ENCODE measurements at regions not wholly inside any gene's neighbourhood (a gene's known extent, or its start where the extent isn't known, plus 50 kb on each side); places are given as distances from the start of the nearest gene placed in this dataset.

DNA sequence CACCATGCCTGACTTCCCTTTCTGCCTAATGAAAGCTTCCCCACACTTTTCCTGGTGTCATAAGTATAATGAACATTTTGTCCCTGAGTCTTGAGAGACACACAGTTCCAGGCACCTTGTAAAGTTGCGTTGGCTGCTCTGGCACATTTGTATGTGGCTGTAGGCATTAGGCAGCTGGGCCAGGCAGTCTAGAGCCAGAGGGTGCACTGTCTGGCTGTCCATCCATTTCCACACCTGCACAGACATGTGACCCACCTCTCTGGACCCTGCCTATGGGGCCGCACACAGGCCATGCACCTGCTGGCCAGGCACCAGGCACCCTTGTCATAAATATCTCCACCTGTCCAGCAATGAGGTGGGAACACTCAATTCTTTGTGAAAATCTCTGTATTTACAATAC lies 54.7 kb upstream of the ANTXRL start (continued):
- TF ChIP-seq, protein P1, sequence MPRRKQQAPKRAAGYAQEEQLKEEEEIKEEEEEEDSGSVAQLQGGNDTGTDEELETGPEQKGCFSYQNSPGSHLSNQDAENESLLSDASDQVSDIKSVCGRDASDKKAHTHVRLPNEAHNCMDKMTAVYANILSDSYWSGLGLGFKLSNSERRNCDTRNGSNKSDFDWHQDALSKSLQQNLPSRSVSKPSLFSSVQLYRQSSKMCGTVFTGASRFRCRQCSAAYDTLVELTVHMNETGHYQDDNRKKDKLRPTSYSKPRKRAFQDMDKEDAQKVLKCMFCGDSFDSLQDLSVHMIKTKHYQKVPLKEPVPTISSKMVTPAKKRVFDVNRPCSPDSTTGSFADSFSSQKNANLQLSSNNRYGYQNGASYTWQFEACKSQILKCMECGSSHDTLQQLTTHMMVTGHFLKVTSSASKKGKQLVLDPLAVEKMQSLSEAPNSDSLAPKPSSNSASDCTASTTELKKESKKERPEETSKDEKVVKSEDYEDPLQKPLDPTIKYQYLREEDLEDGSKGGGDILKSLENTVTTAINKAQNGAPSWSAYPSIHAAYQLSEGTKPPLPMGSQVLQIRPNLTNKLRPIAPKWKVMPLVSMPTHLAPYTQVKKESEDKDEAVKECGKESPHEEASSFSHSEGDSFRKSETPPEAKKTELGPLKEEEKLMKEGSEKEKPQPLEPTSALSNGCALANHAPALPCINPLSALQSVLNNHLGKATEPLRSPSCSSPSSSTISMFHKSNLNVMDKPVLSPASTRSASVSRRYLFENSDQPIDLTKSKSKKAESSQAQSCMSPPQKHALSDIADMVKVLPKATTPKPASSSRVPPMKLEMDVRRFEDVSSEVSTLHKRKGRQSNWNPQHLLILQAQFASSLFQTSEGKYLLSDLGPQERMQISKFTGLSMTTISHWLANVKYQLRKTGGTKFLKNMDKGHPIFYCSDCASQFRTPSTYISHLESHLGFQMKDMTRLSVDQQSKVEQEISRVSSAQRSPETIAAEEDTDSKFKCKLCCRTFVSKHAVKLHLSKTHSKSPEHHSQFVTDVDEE (CRISPR knock-in tag; IDR thresholded peaks at IDR 0.05) = no peak
- TF ChIP-seq OSR1 (CRISPR knock-in tag; IDR thresholded peaks at IDR 0.05) (no peak), BACH2 (CRISPR knock-in tag; IDR thresholded peaks at IDR 0.05; ENCODE audit: borderline replicate concordance) (no peak), ZC3H10 (CRISPR knock-in tag; IDR thresholded peaks at IDR 0.05) (no peak), TCF4 (CRISPR knock-in tag; IDR thresholded peaks at IDR 0.05; ENCODE audit: borderline replicate concordance) (no peak)
- TF ChIP-seq, protein P2, sequence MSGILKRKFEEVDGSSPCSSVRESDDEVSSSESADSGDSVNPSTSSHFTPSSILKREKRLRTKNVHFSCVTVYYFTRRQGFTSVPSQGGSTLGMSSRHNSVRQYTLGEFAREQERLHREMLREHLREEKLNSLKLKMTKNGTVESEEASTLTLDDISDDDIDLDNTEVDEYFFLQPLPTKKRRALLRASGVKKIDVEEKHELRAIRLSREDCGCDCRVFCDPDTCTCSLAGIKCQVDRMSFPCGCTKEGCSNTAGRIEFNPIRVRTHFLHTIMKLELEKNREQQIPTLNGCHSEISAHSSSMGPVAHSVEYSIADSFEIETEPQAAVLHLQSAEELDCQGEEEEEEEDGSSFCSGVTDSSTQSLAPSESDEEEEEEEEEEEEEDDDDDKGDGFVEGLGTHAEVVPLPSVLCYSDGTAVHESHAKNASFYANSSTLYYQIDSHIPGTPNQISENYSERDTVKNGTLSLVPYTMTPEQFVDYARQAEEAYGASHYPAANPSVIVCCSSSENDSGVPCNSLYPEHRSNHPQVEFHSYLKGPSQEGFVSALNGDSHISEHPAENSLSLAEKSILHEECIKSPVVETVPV (CRISPR knock-in tag; IDR thresholded peaks at IDR 0.05) = no peak

DNA sequence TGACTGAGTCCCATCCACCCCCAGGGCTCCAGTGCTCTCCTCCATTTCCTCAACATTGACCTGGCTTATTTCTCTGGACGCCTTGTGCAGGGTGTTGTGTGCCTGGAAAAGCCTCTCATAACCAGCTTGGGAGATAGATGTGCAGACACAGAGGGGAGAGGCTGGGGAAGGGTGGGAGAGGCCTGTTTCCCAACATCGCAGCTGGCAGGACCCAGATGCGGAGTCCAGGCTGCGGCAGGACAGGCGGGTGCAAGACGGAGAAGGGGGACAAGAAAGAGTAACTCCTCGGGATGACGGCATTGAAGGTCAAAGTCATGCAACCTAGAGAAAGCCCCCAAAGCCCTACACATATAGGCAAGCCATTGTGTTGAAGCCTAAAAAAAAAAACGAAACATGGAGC lies 54.1 kb upstream of the ANTXRL start:
- TF ChIP-seq ZNF8 (CRISPR knock-in tag; IDR thresholded peaks at IDR 0.05) (no peak), CSDC2 (CRISPR knock-in tag; IDR thresholded peaks at IDR 0.05) (no peak), TOX (CRISPR knock-in tag; IDR thresholded peaks at IDR 0.05; ENCODE audit: borderline replicate concordance) (no peak), ZNF565 (CRISPR knock-in tag; conservative IDR thresholded peaks at IDR 0.05; ENCODE audit: low read depth) (no peak), SNAI2 (CRISPR knock-in tag; IDR thresholded peaks at IDR 0.05) (no peak), ESRRG (CRISPR knock-in tag; IDR thresholded peaks at IDR 0.05) (no peak), OSR1 (CRISPR knock-in tag; IDR thresholded peaks at IDR 0.05) (no peak), TCF4 (CRISPR knock-in tag; IDR thresholded peaks at IDR 0.05; ENCODE audit: borderline replicate concordance) (no peak)
- TF ChIP-seq, protein P3, sequence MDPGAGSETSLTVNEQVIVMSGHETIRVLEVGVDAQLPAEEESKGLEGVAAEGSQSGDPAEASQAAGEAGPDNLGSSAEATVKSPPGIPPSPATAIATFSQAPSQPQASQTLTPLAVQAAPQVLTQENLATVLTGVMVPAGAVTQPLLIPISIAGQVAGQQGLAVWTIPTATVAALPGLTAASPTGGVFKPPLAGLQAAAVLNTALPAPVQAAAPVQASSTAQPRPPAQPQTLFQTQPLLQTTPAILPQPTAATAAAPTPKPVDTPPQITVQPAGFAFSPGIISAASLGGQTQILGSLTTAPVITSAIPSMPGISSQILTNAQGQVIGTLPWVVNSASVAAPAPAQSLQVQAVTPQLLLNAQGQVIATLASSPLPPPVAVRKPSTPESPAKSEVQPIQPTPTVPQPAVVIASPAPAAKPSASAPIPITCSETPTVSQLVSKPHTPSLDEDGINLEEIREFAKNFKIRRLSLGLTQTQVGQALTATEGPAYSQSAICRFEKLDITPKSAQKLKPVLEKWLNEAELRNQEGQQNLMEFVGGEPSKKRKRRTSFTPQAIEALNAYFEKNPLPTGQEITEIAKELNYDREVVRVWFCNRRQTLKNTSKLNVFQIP (CRISPR knock-in tag; IDR thresholded peaks at IDR 0.05; ENCODE audit: borderline replicate concordance, low read depth) = no peak
- TF ChIP-seq, protein P4, sequence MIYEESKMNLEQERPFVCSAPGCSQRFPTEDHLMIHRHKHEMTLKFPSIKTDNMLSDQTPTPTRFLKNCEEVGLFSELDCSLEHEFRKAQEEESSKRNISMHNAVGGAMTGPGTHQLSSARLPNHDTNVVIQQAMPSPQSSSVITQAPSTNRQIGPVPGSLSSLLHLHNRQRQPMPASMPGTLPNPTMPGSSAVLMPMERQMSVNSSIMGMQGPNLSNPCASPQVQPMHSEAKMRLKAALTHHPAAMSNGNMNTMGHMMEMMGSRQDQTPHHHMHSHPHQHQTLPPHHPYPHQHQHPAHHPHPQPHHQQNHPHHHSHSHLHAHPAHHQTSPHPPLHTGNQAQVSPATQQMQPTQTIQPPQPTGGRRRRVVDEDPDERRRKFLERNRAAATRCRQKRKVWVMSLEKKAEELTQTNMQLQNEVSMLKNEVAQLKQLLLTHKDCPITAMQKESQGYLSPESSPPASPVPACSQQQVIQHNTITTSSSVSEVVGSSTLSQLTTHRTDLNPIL (CRISPR knock-in tag; IDR thresholded peaks at IDR 0.05; ENCODE audit: low read depth) = no peak
- TF ChIP-seq, protein P2 (CRISPR knock-in tag; IDR thresholded peaks at IDR 0.05) = no peak
- ATAC-seq = no peak

DNA sequence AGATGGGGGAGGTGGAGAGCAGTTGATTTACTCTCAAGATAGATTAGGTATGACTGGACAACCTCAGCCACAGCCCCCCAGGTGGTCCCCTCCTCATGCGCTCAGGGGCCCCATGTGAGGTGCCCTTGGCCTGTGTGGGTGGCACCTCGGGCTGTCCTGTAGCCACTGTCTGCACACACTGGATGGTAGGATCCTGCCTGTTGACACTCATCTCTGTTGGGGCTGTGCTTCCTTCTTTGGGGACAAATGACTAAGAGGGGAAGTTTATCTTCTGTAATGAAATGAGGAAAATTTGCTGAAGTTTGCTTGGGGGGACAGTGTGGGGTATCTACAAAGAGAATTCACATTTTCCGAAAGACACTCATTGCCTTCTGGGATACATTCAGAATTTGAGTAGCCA lies 53.6 kb upstream of the ANTXRL start:
- no peak for ATAC-seq
- no peak for TF ChIP-seq OSR1 (CRISPR knock-in tag; IDR thresholded peaks at IDR 0.05)
- TF ChIP-seq, protein P1 (CRISPR knock-in tag; IDR thresholded peaks at IDR 0.05) = no peak
- TF ChIP-seq PPARA (CRISPR knock-in tag; IDR thresholded peaks at IDR 0.05; ENCODE audit: borderline replicate concordance) = no peak
- TF ChIP-seq CSDC2 (CRISPR knock-in tag; IDR thresholded peaks at IDR 0.05) = no peak
- TF ChIP-seq, protein P5, sequence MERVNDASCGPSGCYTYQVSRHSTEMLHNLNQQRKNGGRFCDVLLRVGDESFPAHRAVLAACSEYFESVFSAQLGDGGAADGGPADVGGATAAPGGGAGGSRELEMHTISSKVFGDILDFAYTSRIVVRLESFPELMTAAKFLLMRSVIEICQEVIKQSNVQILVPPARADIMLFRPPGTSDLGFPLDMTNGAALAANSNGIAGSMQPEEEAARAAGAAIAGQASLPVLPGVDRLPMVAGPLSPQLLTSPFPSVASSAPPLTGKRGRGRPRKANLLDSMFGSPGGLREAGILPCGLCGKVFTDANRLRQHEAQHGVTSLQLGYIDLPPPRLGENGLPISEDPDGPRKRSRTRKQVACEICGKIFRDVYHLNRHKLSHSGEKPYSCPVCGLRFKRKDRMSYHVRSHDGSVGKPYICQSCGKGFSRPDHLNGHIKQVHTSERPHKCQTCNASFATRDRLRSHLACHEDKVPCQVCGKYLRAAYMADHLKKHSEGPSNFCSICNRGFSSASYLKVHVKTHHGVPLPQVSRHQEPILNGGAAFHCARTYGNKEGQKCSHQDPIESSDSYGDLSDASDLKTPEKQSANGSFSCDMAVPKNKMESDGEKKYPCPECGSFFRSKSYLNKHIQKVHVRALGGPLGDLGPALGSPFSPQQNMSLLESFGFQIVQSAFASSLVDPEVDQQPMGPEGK (CRISPR knock-in tag; IDR thresholded peaks at IDR 0.05; ENCODE audit: borderline replicate concordance) = no peak
- TF ChIP-seq SNAI2 (CRISPR knock-in tag; IDR thresholded peaks at IDR 0.05) = no peak
- no peak for TF ChIP-seq TOX (CRISPR knock-in tag; IDR thresholded peaks at IDR 0.05; ENCODE audit: borderline replicate concordance)
- TF ChIP-seq, protein P4 (CRISPR knock-in tag; IDR thresholded peaks at IDR 0.05; ENCODE audit: low read depth) = no peak
- no peak for TF ChIP-seq ZNF8 (CRISPR knock-in tag; IDR thresholded peaks at IDR 0.05)
- no peak for TF ChIP-seq RARB (CRISPR knock-in tag; IDR thresholded peaks at IDR 0.05)
- TF ChIP-seq, protein P2 (CRISPR knock-in tag; IDR thresholded peaks at IDR 0.05) = no peak
- TF ChIP-seq ARNTL (CRISPR knock-in tag; IDR thresholded peaks at IDR 0.05; ENCODE audit: borderline replicate concordance, low read depth) = no peak
